AG04449 (cell line): ENCODE measurements at regions not wholly inside any gene's neighbourhood (a gene's known extent, or its start where the extent isn't known, plus 50 kb on each side); places are given as distances from the start of the nearest gene placed in this dataset.

Source experiments
- CTCF ChIA-PET: fragments of 350-600 bp; formaldehyde crosslinking; extraction: SDS; loops from one replicate; lab custom pipeline; 2021; ENCODE audit warnings: antibody characterized with exemption; lab: Yijun Ruan, JAX
- POLR2A ChIA-PET: fragments of 400-600, 350-600 bp; formaldehyde crosslinking; extraction: SDS; loops from one replicate; lab custom pipeline; 2020; ENCODE audit warnings: antibody characterized with exemption, inconsistent platforms; lab: Yijun Ruan, JAX
- DNase-seq: peaks from one replicate; pipeline ENCODE4 v3.0.0-alpha.2; 2010; ENCODE audit warnings: low read depth, low spot score
- H3K4me3 ChIP-seq: 2 replicates; pipeline ENCODE4 v1.5.1; 2011; ENCODE audit warnings: low read depth, mild to moderate bottlenecking, control low read depth, low read length
- TF ChIP-seq, protein P1 (sequence below): IDR thresholded peaks from one replicate; pipeline ENCODE4 v1.5.1; 2011; ENCODE audit warnings: mild to moderate bottlenecking, moderate library complexity, low read length, control low read depth, inconsistent platforms; ENCODE audit not compliant: insufficient read depth; ENCODE audit errors: missing control alignments

- POLR2A ChIA-PET, result no interaction called here
- CTCF ChIA-PET, result no interaction called here
- no peak for DNase-seq
- no peak overlapping the region for H3K4me3 ChIP-seq
- TF ChIP-seq, protein P1, sequence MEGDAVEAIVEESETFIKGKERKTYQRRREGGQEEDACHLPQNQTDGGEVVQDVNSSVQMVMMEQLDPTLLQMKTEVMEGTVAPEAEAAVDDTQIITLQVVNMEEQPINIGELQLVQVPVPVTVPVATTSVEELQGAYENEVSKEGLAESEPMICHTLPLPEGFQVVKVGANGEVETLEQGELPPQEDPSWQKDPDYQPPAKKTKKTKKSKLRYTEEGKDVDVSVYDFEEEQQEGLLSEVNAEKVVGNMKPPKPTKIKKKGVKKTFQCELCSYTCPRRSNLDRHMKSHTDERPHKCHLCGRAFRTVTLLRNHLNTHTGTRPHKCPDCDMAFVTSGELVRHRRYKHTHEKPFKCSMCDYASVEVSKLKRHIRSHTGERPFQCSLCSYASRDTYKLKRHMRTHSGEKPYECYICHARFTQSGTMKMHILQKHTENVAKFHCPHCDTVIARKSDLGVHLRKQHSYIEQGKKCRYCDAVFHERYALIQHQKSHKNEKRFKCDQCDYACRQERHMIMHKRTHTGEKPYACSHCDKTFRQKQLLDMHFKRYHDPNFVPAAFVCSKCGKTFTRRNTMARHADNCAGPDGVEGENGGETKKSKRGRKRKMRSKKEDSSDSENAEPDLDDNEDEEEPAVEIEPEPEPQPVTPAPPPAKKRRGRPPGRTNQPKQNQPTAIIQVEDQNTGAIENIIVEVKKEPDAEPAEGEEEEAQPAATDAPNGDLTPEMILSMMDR, result no peak
These were observed 55.0 kb upstream of the BMP2K start for GRCh38 chr4:78720994-78721677.

GRCh38 chr4:78721747-78722146 lies 54.4 kb upstream of the BMP2K start:
- TF ChIP-seq, protein P1, result no peak
- ChIA-PET CTCF (no interaction called here), POLR2A (no interaction called here)
- H3K4me3 ChIP-seq, result no peak overlapping the region
- no peak for DNase-seq

DNA sequence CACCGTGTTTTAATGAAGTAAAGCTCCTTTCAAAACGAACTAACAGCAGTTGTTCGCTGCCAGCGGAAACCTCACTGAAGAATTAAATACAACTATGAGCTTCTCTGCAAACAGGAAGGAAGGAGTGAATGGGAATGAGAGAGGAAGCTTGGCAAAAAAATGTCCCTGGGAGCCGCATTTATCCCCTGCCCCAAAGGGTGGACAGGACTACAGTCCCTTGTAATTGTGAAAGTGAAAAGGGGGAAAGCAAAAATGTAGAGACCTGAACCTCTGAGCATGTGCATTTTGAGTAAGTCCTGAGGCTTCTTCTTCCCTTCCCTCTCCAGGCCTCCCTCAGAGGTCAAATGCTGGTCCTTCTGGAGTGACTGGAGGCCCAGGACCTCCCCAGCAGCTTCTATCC lies 53.8 kb upstream of the BMP2K start:
- ChIA-PET CTCF (no interaction called here), POLR2A (no interaction called here)
- TF ChIP-seq, protein P1, result no peak
- H3K4me3 ChIP-seq, result no peak overlapping the region
- no peak for DNase-seq

DNA sequence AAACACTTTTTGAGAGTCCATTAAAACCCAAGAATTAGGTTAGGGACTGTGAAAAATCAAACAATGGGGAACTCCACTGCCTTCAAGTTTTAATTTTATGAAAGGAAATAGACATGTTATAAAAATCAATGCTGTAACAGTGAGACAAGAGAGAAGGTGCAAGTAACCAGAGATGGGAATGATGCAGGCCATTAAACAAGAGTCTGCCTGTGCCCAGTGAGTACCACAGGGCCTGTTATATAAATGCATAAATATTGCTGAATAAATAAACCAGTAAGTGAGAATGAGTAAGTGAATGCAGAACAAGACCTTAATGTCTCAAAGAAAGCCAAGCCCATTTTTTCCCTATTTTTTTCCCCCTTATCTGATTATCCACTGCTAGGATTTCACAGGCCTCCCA lies 53.3 kb upstream of the BMP2K start:
- no peak overlapping the region for H3K4me3 ChIP-seq
- ChIA-PET CTCF (no interaction called here), POLR2A (no interaction called here)
- DNase-seq, result no peak
- TF ChIP-seq, protein P1, result no peak
